GM21423 (cell line): ENCODE measurements at regions not wholly inside any gene's neighbourhood (a gene's known extent, or its start where the extent isn't known, plus 50 kb on each side); places are given as distances from the start of the nearest gene placed in this dataset.
"Not testable (repeated sequence)": the region's sequence is repeated elsewhere in the genome, so short reads cannot be mapped to it uniquely, and the experiment has no call there.

ENCODE experiments used
- ATAC-seq: cut with Tn5 transposase; IDR thresholded peaks from one replicate; pipeline ENCODE4 v1.9.1; 2021; ENCODE audit warnings: mild to moderate bottlenecking, moderate library complexity; ENCODE audit not compliant: unreplicated experiment

- no peak for ATAC-seq
Measured at GRCh38 chr7:51592842-51593599, 276.4 kb upstream of the COBL start.

- no peak for ATAC-seq
Measured at GRCh38 chr7:51591223-51591622, 274.6 kb upstream of the COBL start.

- no peak for ATAC-seq
Measured at GRCh38 chr7:51590746-51591145, 274.1 kb upstream of the COBL start.

GRCh38 chr7:51589111-51589510 is 272.5 kb upstream of the COBL start:
- ATAC-seq, result no peak

GRCh38 chr7:51587604-51588003 is 271.0 kb upstream of the COBL start:
- no peak for ATAC-seq

GRCh38 chr7:51577390-51577789 is 260.8 kb upstream of the COBL start:
- no peak for ATAC-seq

GRCh38 chr7:51569581-51569980 is 253.0 kb upstream of the COBL start:
- no peak for ATAC-seq

- no peak for ATAC-seq
Measured at GRCh38 chr7:51569176-51569575, 252.6 kb upstream of the COBL start.

GRCh38 chr7:51551070-51551469 is 234.5 kb upstream of the COBL start:
- no peak for ATAC-seq

- ATAC-seq, result no peak
Measured at GRCh38 chr7:51545131-51545530, 228.5 kb upstream of the COBL start.

GRCh38 chr7:51543801-51544553 is 227.4 kb upstream of the COBL start:
- no peak for ATAC-seq

GRCh38 chr7:51540906-51541305 is 224.3 kb upstream of the COBL start:
- ATAC-seq, result not testable (repeated sequence)

GRCh38 chr7:51539840-51540239 is 223.2 kb upstream of the COBL start:
- no peak for ATAC-seq

GRCh38 chr7:51528172-51528571 is 211.6 kb upstream of the COBL start:
- no peak for ATAC-seq

GRCh38 chr7:51521694-51522312 is 205.2 kb upstream of the COBL start:
- ATAC-seq, result no peak

GRCh38 chr7:51521054-51521453 is 204.4 kb upstream of the COBL start:
- no peak for ATAC-seq

- ATAC-seq, result no peak
Measured at GRCh38 chr7:51518646-51519045, 202.0 kb upstream of the COBL start.

GRCh38 chr7:51517187-51517586 is 200.6 kb upstream of the COBL start:
- ATAC-seq, result no peak

- ATAC-seq, result no peak
Measured at GRCh38 chr7:51501620-51502019, 185.0 kb upstream of the COBL start.

- no peak for ATAC-seq
Measured at GRCh38 chr7:51482976-51483375, 166.4 kb upstream of the COBL start.

- no peak for ATAC-seq
Measured at GRCh38 chr7:51481421-51481820, 164.8 kb upstream of the COBL start.

- ATAC-seq, result no peak
Measured at GRCh38 chr7:51477819-51478218, 161.2 kb upstream of the COBL start.
